ENCODE measurements at regions not wholly inside any gene's neighbourhood (a gene's known extent, or its start where the extent isn't known, plus 50 kb on each side); places are given as distances from the start of the nearest gene placed in this dataset.

- Histone ChIP-seq H3K9me3 (ENCODE audit: control insufficient read depth in 4 of 4, low read length in 3 of 4) (no peaks in the 10 kb centered on the region), H3K36me3 (ENCODE audit: control insufficient read depth in 4 of 4, insufficient read depth in 3 of 4, low read depth in 1 of 4, low read length in 3 of 4) (no peaks in the 10 kb centered on the region), H3K4me1 (ENCODE audit: control insufficient read depth in 4 of 4, insufficient read depth in 4 of 4, low read length in 3 of 4) (no peaks in the 10 kb centered on the region), H3K4me3 (ENCODE audit: low read depth in 1 of 3, low read length in 3 of 3) (no peak overlapping the region), H3K27ac (ENCODE audit: low read depth in 1 of 2, low read length in 2 of 2) (no peak overlapping the region), H3K27me3 (ENCODE audit: control insufficient read depth in 4 of 4, insufficient read depth in 4 of 4, low read length in 3 of 4) (no peaks in the 10 kb centered on the region), H3K9ac (ENCODE audit: low read depth in 1 of 2, low read length in 2 of 2) (no peak overlapping the region)
- DNase-seq (ENCODE audit: low spot score): no peak
- TF ChIP-seq EGR1 (IDR thresholded peaks at IDR 0.05; ENCODE audit: low read depth in 2 of 2) (no peak), HNF4G (IDR thresholded peaks at IDR 0.05) (no peak), FOXA2 (IDR thresholded peaks at IDR 0.05) (no peak), JUND (IDR thresholded peaks at IDR 0.05) (no peak), YY1 (IDR thresholded peaks at IDR 0.05) (no peak), REST (IDR thresholded peaks at IDR 0.05) (no peak), ATF3 (IDR thresholded peaks at IDR 0.05) (no peak), SP1 (IDR thresholded peaks at IDR 0.05) (no peak), MAX (IDR thresholded peaks at IDR 0.05) (no peak), RXRA (IDR thresholded peaks at IDR 0.05) (no peak), HNF4A (conservative IDR thresholded peaks at IDR 0.05) (no peak), GABPA (IDR thresholded peaks at IDR 0.05 in 1 of 2, conservative IDR thresholded peaks at IDR 0.05 in 1 of 2) (no peak), CTCF (IDR thresholded peaks at IDR 0.05; ENCODE audit: low read depth, low read length, missing input control) (no peak)
- 75% methylated on average over 1 of the region's 1 CpG for WGBS
Observed at GRCh38 chr13:57932061-57932460, 300.5 kb downstream of the PCDH17 start.

GRCh38 chr13:57933606-57934005 lies 302.1 kb downstream of the PCDH17 start:
- Histone ChIP-seq H3K4me3 (ENCODE audit: low read depth in 1 of 3, low read length in 3 of 3) (no peak overlapping the region), H3K4me1 (ENCODE audit: control insufficient read depth in 4 of 4, insufficient read depth in 4 of 4, low read length in 3 of 4) (no peaks in the 10 kb centered on the region), H3K36me3 (ENCODE audit: control insufficient read depth in 4 of 4, insufficient read depth in 3 of 4, low read depth in 1 of 4, low read length in 3 of 4) (no peaks in the 10 kb centered on the region), H3K27me3 (ENCODE audit: control insufficient read depth in 4 of 4, insufficient read depth in 4 of 4, low read length in 3 of 4) (no peaks in the 10 kb centered on the region), H3K27ac (ENCODE audit: low read depth in 1 of 2, low read length in 2 of 2) (no peak overlapping the region), H3K9me3 (ENCODE audit: control insufficient read depth in 4 of 4, low read length in 3 of 4) (no peaks in the 10 kb centered on the region), H3K9ac (ENCODE audit: low read depth in 1 of 2, low read length in 2 of 2) (no peak overlapping the region)
- TF ChIP-seq HNF4G (IDR thresholded peaks at IDR 0.05) (no peak), REST (IDR thresholded peaks at IDR 0.05) (no peak), EGR1 (IDR thresholded peaks at IDR 0.05; ENCODE audit: low read depth in 2 of 2) (no peak), ZBTB33 (IDR thresholded peaks at IDR 0.05) (no peak), NR2F2 (IDR thresholded peaks at IDR 0.05) (no peak), TAF1 (conservative IDR thresholded peaks at IDR 0.05) (no peak), GABPA (IDR thresholded peaks at IDR 0.05 in 1 of 2, conservative IDR thresholded peaks at IDR 0.05 in 1 of 2) (no peak), SP1 (IDR thresholded peaks at IDR 0.05) (no peak), ATF3 (IDR thresholded peaks at IDR 0.05) (no peak), HNF4A (conservative IDR thresholded peaks at IDR 0.05) (no peak), RXRA (IDR thresholded peaks at IDR 0.05) (no peak), FOXA2 (IDR thresholded peaks at IDR 0.05) (no peak), CTCF (IDR thresholded peaks at IDR 0.05; ENCODE audit: low read depth, low read length, missing input control) (no peak), JUND (IDR thresholded peaks at IDR 0.05) (no peak)
- WGBS: 95% methylated on average over 1 of the region's 1 CpG
- no peak for DNase-seq (ENCODE audit: low spot score)
